Duodenal mucosa (tissue), 2 donors: ENCODE measurements at regions not wholly inside any gene's neighbourhood (a gene's known extent, or its start where the extent isn't known, plus 50 kb on each side); places are given as distances from the start of the nearest gene placed in this dataset.

Experiments used
- H3K27ac ChIP-seq: one replicate; pipeline ENCODE4 v1.7.0; 2013; ENCODE audit warnings: low read depth, low read length
- H3K27me3 ChIP-seq, 2 donors: one replicate each; pipeline ENCODE4 v1.7.0; 2013; ENCODE audit warnings: low read length in 2 of 2, control low read depth in 1 of 2; ENCODE audit not compliant: insufficient read depth in 2 of 2, control insufficient read depth in 1 of 2
- H3K36me3 ChIP-seq, 2 donors: one replicate each; pipeline ENCODE4 v1.7.0; 2013; ENCODE audit warnings: low read length in 2 of 2, control low read depth in 1 of 2; ENCODE audit not compliant: insufficient read depth in 2 of 2, control insufficient read depth in 1 of 2
- H3K4me1 ChIP-seq, 2 donors: one replicate each; pipeline ENCODE4 v1.7.0; 2013; ENCODE audit warnings: low read length in 2 of 2, control low read depth in 1 of 2; ENCODE audit not compliant: insufficient read depth in 2 of 2, control insufficient read depth in 1 of 2
- H3K4me3 ChIP-seq, 2 donors: one replicate each; pipeline ENCODE4 v1.7.0; 2013; ENCODE audit warnings: low read length in 2 of 2, low read depth in 1 of 2
- H3K9ac ChIP-seq, 2 donors: one replicate each; pipeline ENCODE4 v1.7.0; 2013; ENCODE audit warnings: low read length in 2 of 2, low read depth in 1 of 2
- H3K9me3 ChIP-seq, 2 donors: one replicate each; pipeline ENCODE4 v1.7.0; 2013; ENCODE audit warnings: low read length in 2 of 2, control low read depth in 1 of 2; ENCODE audit not compliant: control insufficient read depth in 1 of 2

GRCh38 chr10:128915630-128916029 is 551.4 kb upstream of the MGMT start:
- no peaks in the 10 kb centered on the region for H3K9me3 ChIP-seq
- H3K27ac ChIP-seq, result no peak overlapping the region
- H3K27me3 ChIP-seq, result peaks cover 0 to 4% of the 10 kb centered on the region in 2 donors
- no peaks in the 10 kb centered on the region for H3K36me3 ChIP-seq
- no peak overlapping the region for H3K4me3 ChIP-seq
- H3K4me1 ChIP-seq, result no peaks in the 10 kb centered on the region
- H3K9ac ChIP-seq, result no peak overlapping the region

GRCh38 chr10:128916383-128916782 is 550.7 kb upstream of the MGMT start:
- H3K27ac ChIP-seq, result no peak overlapping the region
- H3K36me3 ChIP-seq, result no peaks in the 10 kb centered on the region
- H3K4me3 ChIP-seq, result no peak overlapping the region
- H3K9ac ChIP-seq, result no peak overlapping the region
- peaks cover 0 to 4% of the 10 kb centered on the region in 2 donors for H3K27me3 ChIP-seq
- H3K9me3 ChIP-seq, result no peaks in the 10 kb centered on the region
- H3K4me1 ChIP-seq, result no peaks in the 10 kb centered on the region

GRCh38 chr10:128921389-128922022 is 545.5 kb upstream of the MGMT start:
- Histone ChIP-seq H3K27me3 (peaks cover 0 to 4% of the 10 kb centered on the region in 2 donors), H3K4me3 (no peak overlapping the region), H3K9ac (no peak overlapping the region), H3K27ac (no peak overlapping the region), H3K9me3 (no peaks in the 10 kb centered on the region), H3K4me1 (no peaks in the 10 kb centered on the region), H3K36me3 (no peaks in the 10 kb centered on the region)

- Histone ChIP-seq H3K9ac (no peak overlapping the region), H3K36me3 (no peaks in the 10 kb centered on the region), H3K27me3 (peaks cover 0 to 4% of the 10 kb centered on the region in 2 donors), H3K4me1 (peaks cover 0 to under 1% of the 10 kb centered on the region in 2 donors), H3K4me3 (no peak overlapping the region), H3K27ac (no peak overlapping the region), H3K9me3 (no peaks in the 10 kb centered on the region)
Measured at GRCh38 chr10:128922172-128922571, 544.9 kb upstream of the MGMT start.

GRCh38 chr10:128922619-128923196 is 544.3 kb upstream of the MGMT start:
- Histone ChIP-seq H3K9ac (no peak overlapping the region), H3K9me3 (no peaks in the 10 kb centered on the region), H3K27ac (no peak overlapping the region), H3K36me3 (no peaks in the 10 kb centered on the region), H3K27me3 (no peaks in the 10 kb centered on the region), H3K4me1 (peaks cover 3 to 5% of the 10 kb centered on the region in 2 donors), H3K4me3 (no peak overlapping the region)

- no peak overlapping the region for H3K4me3 ChIP-seq
- H3K36me3 ChIP-seq, result no peaks in the 10 kb centered on the region
- peaks cover 3 to 9% of the 10 kb centered on the region in 2 donors for H3K4me1 ChIP-seq
- H3K9me3 ChIP-seq, result no peaks in the 10 kb centered on the region
- no peak overlapping the region for H3K27ac ChIP-seq
- H3K9ac ChIP-seq, result no peak overlapping the region
- no peaks in the 10 kb centered on the region for H3K27me3 ChIP-seq
Measured at GRCh38 chr10:128924918-128925317, 542.1 kb upstream of the MGMT start.

GRCh38 chr10:128926711-128927110 is 540.3 kb upstream of the MGMT start:
- Histone ChIP-seq H3K36me3 (no peaks in the 10 kb centered on the region), H3K27me3 (no peaks in the 10 kb centered on the region), H3K27ac (no peak overlapping the region), H3K4me1 (peaks cover 3 to 15% of the 10 kb centered on the region in 2 donors), H3K4me3 (no peak overlapping the region), H3K9ac (no peak overlapping the region), H3K9me3 (no peaks in the 10 kb centered on the region)

GRCh38 chr10:128927497-128928161 is 539.4 kb upstream of the MGMT start:
- H3K4me1 ChIP-seq, result peaks cover 3 to 15% of the 10 kb centered on the region in 2 donors
- no peak overlapping the region for H3K27ac ChIP-seq
- no peaks in the 10 kb centered on the region for H3K27me3 ChIP-seq
- no peak overlapping the region for H3K4me3 ChIP-seq
- no peaks in the 10 kb centered on the region for H3K9me3 ChIP-seq
- H3K36me3 ChIP-seq, result no peaks in the 10 kb centered on the region
- H3K9ac ChIP-seq, result no peak overlapping the region

- H3K36me3 ChIP-seq, result no peaks in the 10 kb centered on the region
- H3K9ac ChIP-seq, result no peak overlapping the region
- H3K4me3 ChIP-seq, result no peak overlapping the region
- no peaks in the 10 kb centered on the region for H3K9me3 ChIP-seq
- H3K4me1 ChIP-seq, result peaks cover 3 to 15% of the 10 kb centered on the region in 2 donors
- no peak overlapping the region for H3K27ac ChIP-seq
- H3K27me3 ChIP-seq, result no peaks in the 10 kb centered on the region
Measured at GRCh38 chr10:128928231-128928836, 538.7 kb upstream of the MGMT start.

GRCh38 chr10:128929131-128929530 is 537.9 kb upstream of the MGMT start:
- Histone ChIP-seq H3K4me3 (no peak overlapping the region), H3K27ac (no peak overlapping the region), H3K9ac (no peak overlapping the region), H3K27me3 (no peaks in the 10 kb centered on the region), H3K36me3 (no peaks in the 10 kb centered on the region), H3K9me3 (no peaks in the 10 kb centered on the region), H3K4me1 (peaks cover 3 to 15% of the 10 kb centered on the region in 2 donors)
